GM12865 (cell line): ENCODE measurements at regions not wholly inside any gene's neighbourhood (a gene's known extent, or its start where the extent isn't known, plus 50 kb on each side); places are given as distances from the start of the nearest gene placed in this dataset.
"Not testable (repeated sequence)": the region's sequence is repeated elsewhere in the genome, so short reads cannot be mapped to it uniquely, and the experiment has no call there.

Source experiments
- DNase-seq: peaks from one replicate; pipeline ENCODE4 v3.0.0; 2010; ENCODE audit warnings: low read depth
- H3K4me3 ChIP-seq: 2 replicates; pipeline ENCODE4 v1.5.1; 2011; ENCODE audit warnings: mild to moderate bottlenecking, low read depth, low read length, control low read depth
- CTCF ChIP-seq: IDR thresholded peaks from 2 replicates; pipeline ENCODE4 v1.5.1; 2011; ENCODE audit warnings: low read length, control low read depth, low read depth, inconsistent platforms; ENCODE audit not compliant: insufficient read depth; ENCODE audit errors: missing control alignments

GRCh38 chr1:110272045-110272444 is 61.9 kb downstream of the KCNC4 start:
- TF ChIP-seq CTCF, result no peak
- no peak overlapping the region for H3K4me3 ChIP-seq
- no peak for DNase-seq

- H3K4me3 ChIP-seq, DNase-seq: not testable (repeated sequence)
These were observed 63.7 kb downstream of the KCNC4 start for GRCh38 chr1:110273832-110274231.

GRCh38 chr1:110280126-110280525 is 59.1 kb upstream of the RBM15 start:
- H3K4me3 ChIP-seq, result no peak overlapping the region
- TF ChIP-seq CTCF, result no peak
- DNase-seq, result no peak

GRCh38 chr1:110280804-110281203 is 58.4 kb upstream of the RBM15 start:
- no peak overlapping the region for H3K4me3 ChIP-seq
- DNase-seq, result no peak
- TF ChIP-seq CTCF, result no peak

- no peak overlapping the region for H3K4me3 ChIP-seq
- DNase-seq, result no peak
- TF ChIP-seq CTCF, result no peak
These were observed 57.5 kb upstream of the RBM15 start for GRCh38 chr1:110281363-110282290.

GRCh38 chr1:110282395-110282794 is 56.8 kb upstream of the RBM15 start:
- H3K4me3 ChIP-seq, result no peak overlapping the region

GRCh38 chr1:110283677-110284076 is 55.5 kb upstream of the RBM15 start:
- no peak overlapping the region for H3K4me3 ChIP-seq
- TF ChIP-seq CTCF, result no peak
- no peak for DNase-seq

More at GRCh38 chr1:110282395-110282794, 56.8 kb upstream of the RBM15 start:
- TF ChIP-seq CTCF, result no peak
- no peak for DNase-seq
